GM19035 (cell line): ENCODE measurements at regions not wholly inside any gene's neighbourhood (a gene's known extent, or its start where the extent isn't known, plus 50 kb on each side); places are given as distances from the start of the nearest gene placed in this dataset.
A peak's percentile ranks its signal among the peaks of the same experiment; 100 is the strongest.
"Not testable (repeated sequence)": the region's sequence is repeated elsewhere in the genome, so short reads cannot be mapped to it uniquely, and the experiment has no call there.

Experiments
- ATAC-seq: cut with Tn5 transposase; IDR thresholded peaks from one replicate; pipeline ENCODE4 v1.9.1; 2021; ENCODE audit not compliant: unreplicated experiment

DNA sequence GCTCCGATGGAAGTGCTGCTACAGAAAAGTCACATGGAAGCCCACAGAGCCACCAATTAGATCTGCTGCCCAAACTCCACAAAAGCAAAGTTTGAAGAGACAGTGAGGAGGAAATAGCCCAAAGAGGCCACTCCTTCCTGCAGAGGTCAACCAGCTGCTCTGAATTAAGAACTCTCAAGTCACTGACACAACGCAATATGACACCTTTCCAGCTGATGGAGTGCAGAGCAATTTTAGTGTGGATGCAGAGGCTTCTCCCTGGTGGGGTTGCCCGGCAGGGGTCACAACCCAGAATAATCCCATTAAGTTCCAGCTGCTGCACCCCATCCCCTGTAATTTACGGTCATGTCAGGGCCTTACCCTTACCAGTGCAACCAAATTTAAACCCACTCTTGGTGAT is 361.9 kb upstream of the JARID2 start:
- ATAC-seq = no peak

DNA sequence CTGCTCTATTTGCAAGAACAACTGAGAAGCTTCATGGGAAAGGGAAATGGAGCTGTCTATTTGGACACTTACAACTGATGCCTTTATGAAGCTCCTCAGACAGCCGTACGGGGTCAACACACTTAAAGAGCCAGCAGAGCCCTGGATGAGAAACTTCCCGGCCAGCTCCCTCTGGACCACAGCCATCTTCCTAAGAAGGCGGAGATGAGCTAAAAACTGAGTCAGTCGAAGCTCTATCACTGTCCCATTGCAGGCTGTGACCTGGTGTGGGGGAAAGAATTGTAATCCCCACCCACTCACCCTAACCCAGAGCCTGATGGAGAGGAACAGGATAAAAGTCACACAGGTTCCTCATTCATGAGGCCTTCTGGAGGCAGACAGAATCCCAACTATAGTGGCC is 360.4 kb upstream of the JARID2 start:
- ATAC-seq = no peak

DNA sequence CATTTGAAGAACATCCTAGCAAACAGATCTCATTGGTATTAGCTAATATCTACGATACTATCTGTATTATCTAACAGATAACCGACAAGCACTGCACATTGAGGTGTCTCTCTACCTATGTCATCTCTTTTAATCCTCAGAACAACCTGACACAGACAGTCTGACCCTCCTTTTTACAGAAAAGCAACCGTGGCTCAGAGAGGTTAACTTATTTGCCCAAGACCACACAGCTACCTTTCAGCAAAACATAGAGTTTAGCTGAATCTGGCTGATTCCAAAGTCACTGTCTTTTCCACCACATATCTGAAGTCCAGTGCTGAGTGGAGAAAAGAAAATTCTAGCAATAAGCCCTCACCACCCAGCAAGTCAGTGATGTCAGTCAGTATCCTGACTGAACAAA is 358.7 kb upstream of the JARID2 start:
- ATAC-seq = no peak

DNA sequence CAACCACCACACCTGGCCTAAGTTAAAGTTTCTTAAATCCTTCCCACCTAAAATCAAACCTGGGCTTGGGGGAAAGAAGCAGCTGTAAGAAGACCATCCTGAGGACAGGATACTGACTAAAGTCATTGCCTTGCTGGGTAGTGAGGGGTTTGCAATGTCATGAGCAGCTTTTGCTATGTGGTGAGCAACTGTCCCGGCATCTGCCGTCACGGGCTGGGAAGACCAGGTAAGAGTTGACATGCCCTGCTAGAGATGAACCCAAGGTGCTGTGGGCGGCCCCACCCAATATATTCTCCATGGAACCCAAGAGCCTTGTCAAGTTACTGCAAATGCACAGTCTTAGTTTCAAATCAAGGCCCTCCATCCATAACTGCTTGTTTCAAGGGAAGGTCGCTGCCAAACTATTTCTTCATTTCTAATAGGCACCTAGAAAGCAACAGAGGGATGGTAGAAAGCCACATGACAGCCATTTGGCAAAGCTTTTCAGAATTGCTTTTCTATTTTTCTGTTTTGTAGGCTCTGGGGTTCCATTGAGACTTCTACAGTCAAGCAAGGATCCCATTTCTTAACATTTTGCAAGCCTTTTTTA is 357.8 kb upstream of the JARID2 start:
- ATAC-seq = no peak

DNA sequence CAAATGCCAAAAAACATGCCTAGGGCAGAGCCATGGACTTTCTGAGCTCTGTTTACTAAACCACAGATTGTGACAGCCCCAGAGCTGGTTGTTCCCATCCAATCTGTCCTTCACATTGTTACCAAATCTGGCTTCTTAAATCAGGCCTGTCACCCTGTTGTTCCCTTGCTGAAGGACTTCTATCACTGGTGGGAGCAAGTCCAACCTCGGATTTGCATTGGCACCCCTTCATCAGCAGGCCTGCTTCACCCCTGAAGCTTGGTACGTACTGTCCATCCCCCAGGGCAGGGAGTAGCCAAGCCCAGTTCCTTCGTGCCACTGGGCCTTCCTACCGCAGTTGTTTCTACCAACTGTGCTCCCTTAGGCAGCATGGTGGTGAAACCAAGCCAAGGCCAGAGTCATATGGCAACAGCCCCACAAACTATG is 357.3 kb upstream of the JARID2 start:
- no peak for ATAC-seq

DNA sequence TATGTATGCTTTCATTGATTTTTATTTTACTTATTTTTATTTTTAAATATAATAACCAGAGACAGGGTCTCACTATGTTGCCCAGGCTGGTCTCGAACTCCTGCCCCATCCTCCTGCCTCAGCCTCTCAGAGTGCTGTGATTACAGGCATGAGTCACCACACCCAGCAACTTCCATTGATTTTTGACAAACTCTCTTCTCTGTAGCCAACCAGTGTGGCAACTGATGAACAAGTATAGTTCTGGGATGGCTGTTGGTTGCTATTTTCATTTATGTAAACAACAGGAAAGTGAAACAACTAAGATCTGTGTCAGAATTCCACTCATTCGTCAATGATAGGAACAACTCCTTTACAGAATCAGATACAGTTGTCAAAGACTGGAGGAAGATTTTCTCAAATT is 356.7 kb upstream of the JARID2 start:
- ATAC-seq = no peak

DNA sequence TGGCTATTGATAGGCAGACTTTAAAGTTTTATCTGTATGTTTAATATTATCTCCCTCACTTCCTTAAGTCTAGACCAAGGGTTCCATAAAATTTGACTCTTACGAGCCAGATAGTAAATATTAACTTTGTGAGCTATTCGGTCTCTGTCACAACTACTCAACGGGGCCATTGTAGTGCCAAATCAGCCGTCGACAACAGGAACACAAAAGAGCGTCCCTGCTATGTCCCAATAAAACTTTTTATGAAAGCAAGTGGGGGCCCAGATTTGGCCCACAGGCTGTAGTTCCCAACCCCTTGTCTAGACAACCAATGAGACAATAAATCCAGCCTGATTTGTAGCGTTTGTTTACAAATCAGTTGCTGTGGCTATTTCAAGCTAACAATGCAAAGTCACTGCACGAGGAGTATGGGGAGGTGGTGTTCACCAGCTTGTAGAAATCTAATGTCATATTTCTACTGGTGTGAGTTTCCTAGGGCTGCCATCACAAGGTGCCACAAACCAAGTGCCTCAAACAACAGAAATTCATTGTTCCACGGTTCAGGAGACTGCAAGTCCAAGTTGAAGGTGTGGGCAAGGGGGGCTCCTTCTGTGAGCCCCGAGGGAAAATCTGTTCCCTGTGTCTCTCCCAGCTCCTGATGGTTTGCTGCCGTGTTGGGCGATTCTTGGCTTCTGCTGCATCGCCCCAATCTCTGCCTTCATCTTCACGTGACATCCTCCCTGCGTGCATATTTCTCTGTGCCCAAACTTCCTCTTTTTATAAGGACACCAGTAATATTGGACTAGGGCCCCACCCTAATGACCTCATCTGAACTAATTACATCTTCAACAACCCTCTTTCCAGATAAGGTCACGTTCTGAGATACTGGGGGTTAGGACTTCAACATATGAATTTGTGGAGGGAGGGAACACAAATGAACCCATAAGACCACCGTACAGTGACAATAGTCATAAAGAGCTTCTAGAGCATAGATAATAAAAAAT is 356.0 kb upstream of the JARID2 start:
- ATAC-seq = no peak

DNA sequence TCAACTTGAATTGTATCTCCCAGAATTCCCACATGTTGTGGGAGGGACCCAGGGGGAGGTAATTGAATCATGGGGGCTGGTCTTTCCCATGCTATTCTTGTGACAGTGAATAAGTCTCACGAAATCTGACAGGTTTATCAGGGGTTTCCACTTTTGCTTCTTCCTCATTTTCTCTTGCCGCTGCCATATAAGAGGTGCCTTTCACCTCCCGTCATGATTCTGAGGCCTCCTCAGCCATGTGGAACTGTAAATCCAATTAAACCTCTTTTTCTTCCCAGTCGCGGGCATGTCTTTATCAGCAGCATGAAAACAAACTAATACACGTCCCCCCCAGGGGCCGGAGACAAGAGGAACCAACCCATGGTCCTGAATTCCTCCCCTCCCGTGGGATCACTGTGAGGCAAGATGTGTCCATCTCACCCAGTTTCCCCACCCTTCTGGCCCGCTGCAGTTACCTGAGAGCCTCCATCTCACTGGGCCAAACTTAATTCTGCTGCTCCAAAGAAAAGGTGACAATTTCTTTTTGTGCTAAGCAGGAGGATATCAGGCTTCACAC is 354.0 kb upstream of the JARID2 start:
- not testable (repeated sequence) for ATAC-seq

DNA sequence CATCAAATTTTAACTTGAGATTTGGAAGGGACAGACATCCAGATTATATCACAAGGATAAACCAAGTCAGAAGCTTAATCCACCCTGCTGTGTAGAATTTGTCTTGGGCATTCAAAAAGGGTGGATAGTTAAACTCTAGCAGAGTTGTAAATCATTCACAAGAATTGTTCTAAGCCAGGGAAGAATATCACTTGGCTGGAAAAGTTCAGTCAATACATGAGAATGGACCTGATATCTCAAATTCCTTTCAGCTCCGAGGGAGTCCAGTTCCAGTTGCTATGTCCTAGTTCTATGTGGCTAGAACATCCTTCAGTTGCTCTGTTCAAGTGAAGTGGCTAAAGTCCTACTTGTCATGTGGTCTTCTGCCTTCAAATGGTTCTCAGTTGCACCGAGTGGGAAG is 351.8 kb upstream of the JARID2 start:
- ATAC-seq = no peak

DNA sequence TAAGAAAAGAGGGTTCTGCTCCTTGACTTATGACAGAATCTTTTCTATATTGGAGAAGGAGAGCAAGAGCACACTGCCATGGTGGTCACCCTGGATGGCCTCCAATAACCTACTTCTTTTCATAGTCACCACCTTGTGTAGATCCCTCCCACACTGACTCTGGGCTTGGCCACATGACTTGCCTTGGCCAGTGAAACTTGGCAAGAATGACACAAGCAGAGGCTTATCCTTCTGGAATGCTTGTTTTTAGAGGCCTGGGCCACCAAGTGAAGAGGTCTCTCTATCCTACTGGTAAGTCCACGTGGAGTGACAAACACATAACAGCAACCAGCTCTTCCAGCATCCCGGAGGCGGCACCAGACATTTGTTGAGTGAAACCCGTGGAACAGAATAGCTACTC is 349.4 kb upstream of the JARID2 start:
- ATAC-seq = no peak

DNA sequence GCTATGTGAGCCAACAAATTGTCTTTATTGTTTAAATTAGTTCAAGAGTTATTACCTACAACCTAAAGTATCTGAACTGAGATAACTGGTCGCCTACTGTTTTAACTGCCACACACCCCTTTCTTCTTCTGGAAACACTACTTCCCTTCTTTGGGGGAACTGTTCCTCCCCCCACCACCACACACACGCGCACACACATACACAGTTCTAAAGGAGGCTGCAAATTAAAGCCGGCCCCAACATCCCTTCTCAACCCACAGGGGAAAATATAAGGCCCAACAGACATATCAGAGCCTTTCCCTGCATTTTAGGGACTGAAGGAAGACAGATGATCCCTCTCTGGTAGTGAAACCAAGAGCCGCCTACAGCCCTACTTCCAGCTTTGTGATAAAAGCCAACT is 348.0 kb upstream of the JARID2 start:
- no peak for ATAC-seq

DNA sequence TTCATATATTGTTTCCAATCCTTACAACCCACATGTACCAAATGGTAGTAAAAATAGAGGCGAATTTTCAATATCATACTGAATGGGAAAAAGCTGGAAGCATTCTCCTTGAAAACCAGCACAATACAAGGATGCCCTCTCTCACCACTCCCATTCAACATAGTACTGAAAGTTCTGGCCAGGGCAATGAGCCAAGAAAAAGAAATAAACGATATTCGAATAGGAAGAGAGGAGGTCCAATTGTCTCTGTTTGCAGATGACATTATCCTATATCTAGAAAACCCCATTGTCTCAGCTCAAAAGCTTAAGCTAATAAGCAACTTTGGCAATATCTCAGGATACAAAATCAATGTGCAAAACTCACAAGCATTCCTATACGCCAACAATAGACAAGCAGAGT is 346.4 kb upstream of the JARID2 start:
- not testable (repeated sequence) for ATAC-seq

DNA sequence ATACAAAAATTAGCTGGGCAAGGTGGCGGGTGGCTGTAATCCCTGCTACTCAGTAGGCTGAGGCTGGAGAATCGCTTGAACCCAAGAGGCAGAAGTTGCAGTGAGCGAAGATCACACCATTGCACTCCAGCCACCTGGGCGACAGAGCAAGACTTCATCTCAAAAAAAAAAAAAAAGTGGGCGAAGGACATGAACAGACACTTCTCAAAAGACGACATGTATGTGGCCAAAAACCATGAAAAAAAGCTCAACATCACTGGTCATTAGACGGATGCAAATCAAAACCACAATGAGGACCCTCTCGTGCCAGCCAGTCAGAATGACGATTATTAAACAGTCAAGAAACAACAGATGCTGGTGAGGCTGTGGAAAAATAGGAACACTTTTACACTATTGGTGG is 344.9 kb upstream of the JARID2 start:
- ATAC-seq = no peak

DNA sequence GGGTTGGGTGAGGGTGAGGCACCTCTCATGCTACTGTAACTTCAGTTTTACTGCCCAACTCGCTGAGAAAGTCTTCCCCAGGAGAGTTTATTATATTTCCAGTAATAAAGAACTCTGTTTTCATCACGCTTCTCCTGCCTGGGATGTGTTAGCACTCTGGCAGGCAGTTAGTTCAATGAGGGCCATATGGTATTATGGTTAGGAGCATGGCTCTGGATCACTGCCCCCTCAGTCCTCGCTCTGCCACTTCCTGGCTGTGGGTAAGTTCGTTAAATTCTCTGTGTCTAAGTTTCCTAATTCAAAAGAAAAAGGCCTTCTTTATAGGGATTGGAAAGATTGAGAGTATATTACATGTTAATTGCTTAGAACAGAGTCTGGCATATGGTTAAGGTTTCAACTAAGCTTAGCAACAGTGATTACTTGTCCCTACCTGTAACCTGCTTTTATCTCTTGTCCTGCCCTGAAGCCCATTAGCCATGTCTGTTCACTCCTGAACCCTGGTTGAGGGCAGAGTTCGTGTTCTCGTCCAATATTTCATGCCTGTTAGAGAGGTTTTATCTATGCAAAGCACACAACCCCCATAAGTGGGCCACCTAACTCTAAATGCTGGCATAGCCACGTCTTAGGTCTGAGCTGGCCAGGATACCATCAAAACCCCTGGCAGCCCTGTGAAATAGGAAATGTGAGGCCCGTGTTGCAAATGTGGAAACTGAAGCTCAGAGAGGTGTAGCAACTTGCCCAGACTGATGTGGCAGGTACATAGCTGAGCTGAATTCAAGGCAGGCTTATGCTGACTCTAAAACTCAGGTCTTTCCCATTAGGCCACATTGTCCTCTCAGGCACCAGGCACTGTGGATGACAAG is 342.5 kb upstream of the JARID2 start:
- no peak for ATAC-seq

DNA sequence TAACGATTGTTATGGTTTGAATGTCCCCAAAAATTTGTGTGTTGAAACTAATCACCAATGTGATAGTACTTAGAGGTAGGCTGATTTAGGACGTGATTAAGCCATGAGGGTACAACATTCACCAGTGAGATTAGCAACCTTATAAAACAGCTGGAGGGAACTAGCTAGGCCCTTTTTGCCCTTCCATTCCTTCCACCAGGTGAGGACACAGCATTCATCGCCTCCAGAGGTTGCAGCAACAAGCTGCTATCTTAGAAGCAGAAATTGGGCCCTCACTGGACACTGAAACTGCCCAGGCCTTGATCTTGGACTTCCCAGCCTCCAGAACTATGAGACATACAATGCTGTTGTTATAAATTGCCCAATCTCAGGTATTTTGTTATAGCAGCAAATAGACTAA is 340.7 kb upstream of the JARID2 start:
- no peak for ATAC-seq

DNA sequence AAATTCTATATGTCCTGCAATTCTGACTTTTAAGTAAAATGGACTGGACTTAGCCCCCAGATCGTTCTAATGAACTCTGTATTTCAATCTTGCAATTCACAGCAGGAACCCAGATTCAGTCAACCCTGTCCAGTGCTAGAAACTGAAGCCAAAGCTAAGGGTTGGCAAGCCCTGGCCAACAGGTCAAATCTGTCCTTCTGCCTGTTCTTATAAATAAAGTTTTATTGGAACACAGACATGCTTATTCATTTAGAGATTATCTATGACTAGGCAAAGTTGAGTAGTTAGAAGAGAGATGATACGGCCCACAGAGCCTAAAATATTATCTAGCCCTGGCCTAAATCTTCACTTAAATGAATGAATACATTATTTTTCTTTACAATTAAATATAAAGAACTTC is 339.2 kb upstream of the JARID2 start:
- ATAC-seq = no peak

DNA sequence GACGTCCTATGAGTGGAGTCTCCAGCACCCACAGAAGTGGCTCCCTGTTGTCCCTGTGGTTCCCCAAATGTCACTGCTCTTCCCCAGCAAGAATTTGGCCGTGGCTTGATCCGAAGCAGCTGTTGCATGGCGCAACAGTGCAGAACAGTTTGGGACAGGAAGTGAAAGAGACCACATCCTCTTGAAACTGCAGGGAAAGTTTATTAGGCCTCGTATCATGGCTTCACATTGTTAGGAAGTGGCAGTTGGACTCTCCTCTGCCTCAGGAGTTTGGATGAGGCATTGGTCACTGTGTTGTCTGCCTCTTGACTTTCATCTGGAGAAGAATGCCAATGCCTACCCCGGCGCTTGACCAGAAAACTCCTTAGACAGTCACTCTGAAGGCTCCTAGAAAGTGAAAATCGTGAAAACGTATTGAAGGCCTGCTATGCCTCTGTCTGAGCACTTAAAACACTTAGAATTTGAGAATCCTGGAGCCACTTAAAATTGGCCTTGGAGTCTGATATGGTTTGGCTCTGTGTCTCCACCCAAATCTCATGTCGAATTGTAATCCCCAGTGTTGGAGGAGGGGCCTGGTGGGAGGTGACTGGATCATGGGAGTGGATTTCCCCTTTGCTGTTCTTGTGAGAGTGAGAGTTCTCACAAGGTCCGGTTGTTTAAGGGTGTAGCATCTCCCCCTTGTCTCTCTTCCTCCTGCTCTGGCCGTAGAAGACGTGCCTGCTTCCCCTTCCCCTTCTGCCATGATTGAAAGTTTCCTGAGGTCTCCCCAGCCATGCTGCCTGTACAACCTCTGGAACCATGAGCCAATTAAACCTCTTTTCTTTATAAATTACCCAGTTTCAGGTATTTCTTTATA is 334.9 kb upstream of the JARID2 start:
- peak; percentile 76 for ATAC-seq

DNA sequence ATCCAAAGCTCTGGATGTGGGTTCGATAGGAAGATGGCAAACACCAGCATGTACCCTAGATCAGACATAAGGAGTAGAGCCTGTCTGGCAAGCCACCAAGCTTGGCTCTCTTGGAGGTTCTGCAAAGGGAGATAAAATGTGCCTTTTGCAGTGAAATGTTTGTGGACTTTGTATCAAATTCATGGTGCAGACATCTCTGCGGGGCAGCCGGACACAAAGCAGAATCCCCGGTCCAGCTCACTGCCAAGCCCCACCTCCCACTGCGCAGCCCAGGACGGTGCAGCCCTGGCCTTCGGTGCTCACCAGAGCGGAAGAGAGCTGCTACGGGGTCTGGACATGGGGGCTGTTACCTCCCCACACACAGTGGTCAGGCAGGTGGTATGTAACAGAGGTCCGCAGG is 333.6 kb upstream of the JARID2 start:
- no peak for ATAC-seq

DNA sequence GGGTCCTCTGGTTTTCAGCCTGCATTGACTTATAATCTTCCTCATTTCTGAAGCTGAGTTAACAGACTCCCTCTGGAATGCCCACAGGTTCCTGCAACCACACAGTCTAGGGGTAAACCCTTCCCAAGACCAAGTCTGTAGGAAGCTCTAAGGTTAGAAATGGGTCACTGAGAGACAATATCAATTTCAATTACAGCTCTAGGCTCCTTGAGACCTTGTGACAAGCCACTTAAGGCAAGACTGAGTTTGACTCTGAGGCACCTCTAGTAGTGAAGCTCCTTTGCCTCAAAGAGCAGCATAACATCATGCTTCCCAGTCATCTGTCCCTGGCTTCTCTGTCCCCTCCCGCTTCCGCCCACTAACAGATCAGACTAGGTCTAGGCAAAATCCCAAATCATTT is 333.2 kb upstream of the JARID2 start:
- no peak for ATAC-seq

DNA sequence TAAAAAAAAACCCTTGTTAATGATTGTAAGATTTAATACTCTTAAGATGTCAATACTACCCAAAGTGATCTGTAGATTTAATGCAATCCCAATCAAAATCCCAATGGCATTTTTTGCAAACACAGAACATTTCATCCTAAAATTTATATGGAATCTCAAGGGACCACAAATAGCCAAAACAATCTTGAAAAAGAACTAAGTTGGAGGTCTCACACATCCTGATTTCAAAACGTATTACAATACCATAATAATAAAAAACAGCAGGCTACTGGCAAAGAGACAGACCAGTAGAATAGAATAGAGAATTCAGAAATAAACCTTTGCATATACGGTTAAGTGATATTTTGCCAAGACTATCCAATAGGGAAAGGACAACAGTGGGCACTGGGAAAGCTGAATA is 331.9 kb upstream of the JARID2 start:
- ATAC-seq = no peak
